ENCODE measurements at regions not wholly inside any gene's neighbourhood (a gene's known extent, or its start where the extent isn't known, plus 50 kb on each side); places are given as distances from the start of the nearest gene placed in this dataset.

GRCh38 chr18:40926679-40927078 is 1028.4 kb upstream of the PIK3C3 start:
- TF ChIP-seq POLR2AphosphoS5 (IDR thresholded peaks at IDR 0.05) (no peak), POLR2A (IDR thresholded peaks at IDR 0.05) (no peak), CTCF (IDR thresholded peaks at IDR 0.05) (no peak), EP300 (IDR thresholded peaks at IDR 0.05) (no peak)
